Activated CD4-positive, alpha-beta memory T cell treated with anti-CD3 and anti-CD28 coated beads for 36 hours (primary cell): ENCODE measurements at regions not wholly inside any gene's neighbourhood (a gene's known extent, or its start where the extent isn't known, plus 50 kb on each side); places are given as distances from the start of the nearest gene placed in this dataset.
"Not testable (repeated sequence)": the region's sequence is repeated elsewhere in the genome, so short reads cannot be mapped to it uniquely, and the experiment has no call there.

Experiments used
- CTCF ChIA-PET: fragments of 350-600 bp; sonication (Branson Sonifier 250); formaldehyde crosslinking; loops from one replicate; lab custom pipeline; 2021; ENCODE audit warnings: antibody characterized with exemption, inconsistent platforms; lab: Charles Lee
- POLR2A ChIA-PET: fragments of 350-600 bp; sonication (Branson Sonifier 250); formaldehyde crosslinking; loops from one replicate; lab custom pipeline; 2021; ENCODE audit warnings: antibody characterized with exemption; lab: Charles Lee
- DNase-seq: peaks from one replicate; pipeline ENCODE4 v3.0.0-alpha.2; 2020
- H3K27ac Mint-ChIP-seq: one replicate; pipeline ENCODE4 v1.8.0; 2021; ENCODE audit warnings: mixed read lengths
- H3K27me3 Mint-ChIP-seq: one replicate; pipeline ENCODE4 v1.8.0; 2021; ENCODE audit warnings: mixed read lengths
- H3K36me3 Mint-ChIP-seq: one replicate; pipeline ENCODE4 v1.8.0; 2021; ENCODE audit warnings: mixed read lengths
- H3K4me1 Mint-ChIP-seq: one replicate; pipeline ENCODE4 v1.8.0; 2021; ENCODE audit warnings: low read depth, mixed read lengths
- H3K4me3 Mint-ChIP-seq: one replicate; pipeline ENCODE4 v1.8.0; 2021; ENCODE audit warnings: mild to moderate bottlenecking, mixed read lengths
- H3K9me3 Mint-ChIP-seq: one replicate; pipeline ENCODE4 v1.8.0; 2021; ENCODE audit warnings: mixed read lengths
- intact Hi-C: fragments of 100-400 bp; cut with micrococcal nuclease; formaldehyde crosslinking; loops from one replicate; pipeline ENCODE4 v1.15.1; 2023

GRCh38 chr3:152628496-152628895 lies 206.4 kb upstream of the P2RY1 start:
- no peaks in the 10 kb centered on the region for H3K9me3 Mint-ChIP-seq
- ChIA-PET POLR2A (no interaction called here), CTCF (no interaction called here)
- H3K27ac Mint-ChIP-seq: no peak overlapping the region
- H3K36me3 Mint-ChIP-seq: no peaks in the 10 kb centered on the region
- no peak overlapping the region for H3K4me3 Mint-ChIP-seq
- intact Hi-C loops: no loop called here
- no peaks in the 10 kb centered on the region for H3K27me3 Mint-ChIP-seq
- no peak for DNase-seq
- no peaks in the 10 kb centered on the region for H3K4me1 Mint-ChIP-seq

DNA sequence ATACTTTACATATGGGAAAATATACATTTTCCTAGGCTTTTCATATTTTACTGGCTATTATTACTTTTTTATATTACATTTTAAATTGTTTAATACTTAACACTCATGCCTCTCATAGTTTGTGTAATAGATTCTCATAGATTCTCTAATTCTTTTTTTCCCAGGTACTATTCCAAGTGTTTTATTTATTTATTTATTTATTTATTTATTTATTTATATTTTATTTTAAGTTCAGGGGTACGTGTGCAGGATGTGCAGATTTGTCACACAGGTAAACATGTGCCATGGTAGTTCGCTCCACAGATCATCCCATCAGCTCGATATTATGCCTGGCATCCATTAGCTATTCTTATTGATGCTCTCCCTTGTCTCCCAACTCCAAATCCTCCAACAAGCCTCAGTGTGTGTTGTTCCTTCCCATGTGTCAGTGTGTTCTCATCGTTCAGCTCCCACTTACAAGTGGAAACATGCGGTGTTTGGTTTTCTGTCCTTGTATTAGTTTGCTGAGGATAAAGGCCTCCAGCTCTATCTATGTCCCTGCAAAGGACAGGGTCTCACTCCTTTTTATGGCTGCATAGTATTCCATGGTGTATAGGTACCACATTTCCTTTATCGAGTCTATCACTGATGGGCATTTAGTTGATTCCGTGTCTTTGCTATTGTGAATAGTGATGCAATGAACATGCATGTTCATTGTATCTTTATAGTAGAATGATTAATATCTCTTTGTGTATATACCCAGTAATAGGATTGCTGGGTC lies 205.4 kb upstream of the P2RY1 start:
- no peak overlapping the region for H3K27ac Mint-ChIP-seq
- no peak for DNase-seq
- no peaks in the 10 kb centered on the region for H3K4me1 Mint-ChIP-seq
- ChIA-PET CTCF (no interaction called here), POLR2A (no interaction called here)
- H3K36me3 Mint-ChIP-seq: no peaks in the 10 kb centered on the region
- intact Hi-C loops: no loop called here
- no peak overlapping the region for H3K4me3 Mint-ChIP-seq
- no peaks in the 10 kb centered on the region for H3K9me3 Mint-ChIP-seq
- H3K27me3 Mint-ChIP-seq: no peaks in the 10 kb centered on the region

DNA sequence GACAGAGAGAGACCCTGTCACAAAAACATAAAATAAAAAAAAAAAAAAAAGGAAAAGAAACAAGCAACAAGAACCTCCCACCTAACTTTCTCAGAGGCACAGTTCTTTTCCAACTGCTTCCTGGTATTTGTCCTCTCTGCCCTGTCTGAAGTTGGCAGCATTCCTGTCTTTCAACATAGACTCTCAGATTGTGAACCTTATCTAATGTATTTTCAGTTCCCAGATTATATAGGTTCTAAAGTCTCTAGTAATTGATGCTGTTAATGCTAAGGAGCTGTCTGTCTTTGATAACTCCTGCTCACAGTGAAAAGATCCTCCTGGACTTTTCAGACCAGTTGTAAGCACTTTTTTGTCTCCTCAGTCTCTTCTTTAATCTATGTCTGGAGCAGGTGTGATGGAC lies 199.5 kb upstream of the P2RY1 start:
- ChIA-PET CTCF (no interaction called here), POLR2A (no interaction called here)
- no peak for DNase-seq
- peaks cover 13% of the 10 kb centered on the region for H3K27me3 Mint-ChIP-seq
- no peak overlapping the region for H3K27ac Mint-ChIP-seq
- H3K36me3 Mint-ChIP-seq: no peaks in the 10 kb centered on the region
- no peaks in the 10 kb centered on the region for H3K9me3 Mint-ChIP-seq
- no peaks in the 10 kb centered on the region for H3K4me1 Mint-ChIP-seq
- intact Hi-C loops: no loop called here
- no peak overlapping the region for H3K4me3 Mint-ChIP-seq

- no peak overlapping the region for H3K27ac Mint-ChIP-seq
- no peak for DNase-seq
- peaks cover 13% of the 10 kb centered on the region for H3K27me3 Mint-ChIP-seq
- H3K4me1 Mint-ChIP-seq: no peaks in the 10 kb centered on the region
- ChIA-PET CTCF (no interaction called here), POLR2A (no interaction called here)
- no peak overlapping the region for H3K4me3 Mint-ChIP-seq
- no peaks in the 10 kb centered on the region for H3K9me3 Mint-ChIP-seq
- intact Hi-C loops: no loop called here
- H3K36me3 Mint-ChIP-seq: no peaks in the 10 kb centered on the region
Measured at GRCh38 chr3:152636651-152637050, 198.3 kb upstream of the P2RY1 start.

DNA sequence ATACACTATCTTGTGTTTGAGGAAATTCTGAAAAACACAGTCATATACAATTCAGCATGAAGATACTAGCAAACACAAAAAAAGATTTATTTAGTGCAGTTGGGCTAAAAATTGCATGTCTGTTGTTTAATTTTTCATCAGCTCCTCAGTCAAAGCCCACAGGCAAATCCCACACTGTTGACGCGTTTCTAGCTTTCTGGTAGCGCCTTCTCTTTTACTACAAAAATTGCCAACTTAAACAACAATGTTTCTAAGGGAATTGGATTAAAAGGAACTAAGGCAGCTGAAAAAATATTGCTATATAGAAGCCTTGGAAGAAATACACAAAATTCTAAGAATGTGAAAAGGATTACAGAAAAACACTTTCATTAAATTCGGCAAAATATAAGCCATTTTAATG lies 196.7 kb upstream of the P2RY1 start:
- POLR2A ChIA-PET: no interaction called here
- CTCF ChIA-PET: no interaction called here
- no peaks in the 10 kb centered on the region for H3K36me3 Mint-ChIP-seq
- H3K4me3 Mint-ChIP-seq: no peak overlapping the region
- H3K27me3 Mint-ChIP-seq: peaks cover 13% of the 10 kb centered on the region
- H3K4me1 Mint-ChIP-seq: no peaks in the 10 kb centered on the region
- no peak overlapping the region for H3K27ac Mint-ChIP-seq
- intact Hi-C loops: no loop called here
- no peaks in the 10 kb centered on the region for H3K9me3 Mint-ChIP-seq
- no peak for DNase-seq

DNA sequence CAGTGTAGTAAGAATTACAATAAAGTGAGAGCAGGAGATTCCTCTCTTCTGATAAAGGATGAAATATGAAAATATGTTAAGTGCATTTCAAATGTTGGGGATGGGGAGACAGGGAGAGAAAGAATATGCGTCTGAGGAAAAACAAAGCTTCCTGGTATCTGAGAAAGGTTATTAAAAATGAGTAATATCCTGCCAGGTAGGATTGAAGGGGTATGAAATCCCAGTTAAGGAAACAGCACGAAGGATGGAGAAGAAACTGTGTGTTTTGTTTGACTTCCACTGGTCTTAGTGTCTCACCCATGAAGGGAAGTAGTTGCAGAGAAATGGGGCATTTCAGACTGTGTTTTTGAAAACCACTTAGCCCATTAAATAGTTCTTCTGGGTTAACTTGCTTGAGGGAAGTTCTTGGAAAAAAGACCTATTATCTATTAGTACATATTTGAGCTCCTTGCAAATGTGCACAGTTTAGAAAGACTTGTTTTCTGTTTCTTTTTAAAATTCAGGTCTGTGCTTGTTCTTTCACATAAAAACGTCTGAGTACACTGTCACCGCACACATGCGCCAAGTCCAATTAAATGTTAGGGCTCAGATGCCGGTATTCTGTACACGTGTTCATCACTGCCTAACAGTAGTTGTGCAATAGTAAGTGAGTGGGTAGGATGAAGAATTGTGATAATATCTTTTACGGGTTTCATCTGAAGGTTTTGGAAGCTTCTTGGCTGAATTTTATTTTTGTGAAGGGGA lies 196.1 kb upstream of the P2RY1 start:
- Mint-ChIP-seq H3K27ac (no peak overlapping the region), H3K9me3 (peaks cover 3% of the 10 kb centered on the region)
- CTCF ChIA-PET: no interaction called here

DNA sequence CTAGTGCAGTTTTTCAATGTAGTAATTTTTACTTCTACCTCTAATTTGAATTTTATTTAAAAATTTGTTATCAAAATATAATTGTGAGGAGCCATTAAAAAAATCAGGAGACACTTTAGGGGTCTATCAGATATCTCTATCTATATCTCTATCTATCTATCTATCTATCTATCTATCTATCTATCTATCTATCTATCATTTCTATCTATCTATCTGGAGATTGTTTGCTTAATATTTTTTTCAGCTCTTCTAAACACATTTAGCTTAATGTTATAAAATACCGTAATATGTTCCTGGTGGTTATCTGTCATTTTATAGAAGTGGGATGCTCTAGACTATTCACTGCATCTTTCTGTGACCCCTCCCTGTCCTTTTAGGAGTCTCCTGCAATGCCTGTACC lies 193.7 kb upstream of the P2RY1 start:
- intact Hi-C loops: no loop called here
- H3K27ac Mint-ChIP-seq: no peak overlapping the region
- CTCF ChIA-PET: no interaction called here
- H3K27me3 Mint-ChIP-seq: peaks cover 15% of the 10 kb centered on the region
- POLR2A ChIA-PET: no interaction called here
- H3K36me3 Mint-ChIP-seq: peaks cover 2% of the 10 kb centered on the region
- no peak overlapping the region for H3K4me3 Mint-ChIP-seq
- no peak for DNase-seq
- peaks cover 7% of the 10 kb centered on the region for H3K9me3 Mint-ChIP-seq
- no peaks in the 10 kb centered on the region for H3K4me1 Mint-ChIP-seq

More for the DNA sequence above, 196.1 kb upstream of the P2RY1 start:
- peaks cover 16% of the 10 kb centered on the region for H3K27me3 Mint-ChIP-seq
- POLR2A ChIA-PET: no interaction called here
- no peak for DNase-seq
- H3K4me1 Mint-ChIP-seq: no peaks in the 10 kb centered on the region
- no peak overlapping the region for H3K4me3 Mint-ChIP-seq
- intact Hi-C loops: no loop called here
- peaks cover 2% of the 10 kb centered on the region for H3K36me3 Mint-ChIP-seq

- POLR2A ChIA-PET: no interaction called here
- peaks cover 2% of the 10 kb centered on the region for H3K36me3 Mint-ChIP-seq
- CTCF ChIA-PET: no interaction called here
- H3K27me3 Mint-ChIP-seq: peaks cover 19% of the 10 kb centered on the region
- no peaks in the 10 kb centered on the region for H3K4me1 Mint-ChIP-seq
- intact Hi-C loops: no loop called here
- H3K9me3 Mint-ChIP-seq: peaks cover 7% of the 10 kb centered on the region
- H3K27ac Mint-ChIP-seq: no peak overlapping the region
- no peak for DNase-seq
- H3K4me3 Mint-ChIP-seq: no peak overlapping the region
Measured at GRCh38 chr3:152642658-152643057, 192.3 kb upstream of the P2RY1 start.

DNA sequence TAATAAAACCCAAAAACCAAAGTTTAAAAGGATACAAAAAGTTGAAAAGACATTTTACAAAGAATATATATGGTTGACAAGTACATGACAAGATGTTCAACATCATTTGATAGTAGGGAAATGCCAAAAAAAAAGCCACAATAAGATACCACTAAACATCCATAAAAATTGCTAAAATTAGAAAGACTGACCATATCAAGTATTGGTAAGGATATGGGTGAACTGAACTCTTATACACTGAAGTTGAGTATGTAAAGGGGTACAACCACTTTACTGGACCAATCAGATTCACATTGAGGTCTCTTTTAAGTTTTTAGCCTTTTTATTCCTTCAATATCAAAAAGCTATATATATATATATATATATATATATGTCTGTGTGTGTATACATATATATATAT lies 190.5 kb upstream of the P2RY1 start:
- H3K9me3 Mint-ChIP-seq: peaks cover 7% of the 10 kb centered on the region
- H3K27ac Mint-ChIP-seq: no peak overlapping the region
- no peak for DNase-seq
- peaks cover 8% of the 10 kb centered on the region for H3K27me3 Mint-ChIP-seq
- POLR2A ChIA-PET: no interaction called here
- no peak overlapping the region for H3K4me3 Mint-ChIP-seq
- peaks cover 2% of the 10 kb centered on the region for H3K36me3 Mint-ChIP-seq
- CTCF ChIA-PET: no interaction called here
- intact Hi-C loops: no loop called here
- H3K4me1 Mint-ChIP-seq: no peaks in the 10 kb centered on the region

DNA sequence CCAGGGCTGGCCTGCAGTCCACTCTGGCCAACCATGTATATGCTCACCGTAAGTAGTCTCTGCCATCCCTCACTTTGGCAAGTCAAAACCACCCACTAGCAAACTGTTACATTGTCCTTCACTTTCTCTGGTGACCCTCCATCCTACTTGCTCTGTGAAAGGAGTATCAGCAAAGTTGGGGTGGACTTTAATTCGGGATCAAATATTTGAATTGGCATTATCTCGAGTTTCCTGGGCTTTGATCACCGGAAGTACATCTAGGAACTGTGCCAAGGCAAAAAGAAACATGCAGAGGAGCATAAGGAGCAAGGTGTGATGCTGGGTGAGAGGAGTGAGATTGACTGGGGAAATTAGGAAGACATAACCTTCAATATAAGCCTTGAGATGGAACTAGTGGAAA lies 188.9 kb upstream of the P2RY1 start:
- DNase-seq: no peak
- Mint-ChIP-seq H3K27ac (no peak overlapping the region), H3K27me3 (peaks cover 8% of the 10 kb centered on the region), H3K4me1 (no peaks in the 10 kb centered on the region), H3K4me3 (no peak overlapping the region), H3K36me3 (peaks cover 2% of the 10 kb centered on the region), H3K9me3 (peaks cover 7% of the 10 kb centered on the region)
- intact Hi-C loops: no loop called here
- ChIA-PET CTCF (no interaction called here), POLR2A (no interaction called here)

- intact Hi-C loops: no loop called here
- Mint-ChIP-seq H3K4me3 (no peak overlapping the region), H3K27ac (no peak overlapping the region), H3K36me3 (no peaks in the 10 kb centered on the region), H3K27me3 (peaks cover 5% of the 10 kb centered on the region), H3K4me1 (no peaks in the 10 kb centered on the region), H3K9me3 (no peaks in the 10 kb centered on the region)
- ChIA-PET CTCF (no interaction called here), POLR2A (no interaction called here)
- no peak for DNase-seq
Measured at GRCh38 chr3:152650177-152650576, 184.8 kb upstream of the P2RY1 start.

DNA sequence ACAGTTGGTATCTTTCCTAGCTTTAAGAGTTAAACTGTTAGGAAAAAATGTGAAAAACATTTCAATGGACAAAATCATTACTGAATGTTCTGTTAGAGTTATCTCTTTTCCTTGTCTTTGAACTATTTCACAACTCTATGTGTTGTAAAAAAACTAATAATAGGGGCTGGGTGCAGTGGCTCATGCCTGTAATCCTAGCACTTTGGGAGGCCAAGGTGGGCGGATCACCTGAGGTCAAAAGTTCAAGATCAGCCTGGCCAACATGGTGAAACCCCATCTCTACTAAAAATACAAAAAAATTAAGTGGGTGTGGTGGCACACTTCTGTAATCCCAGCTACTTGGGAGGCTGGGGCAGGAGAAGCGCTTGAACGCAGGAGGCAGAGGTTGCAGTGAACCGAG lies 184.0 kb upstream of the P2RY1 start:
- H3K4me1 Mint-ChIP-seq, DNase-seq, H3K27ac Mint-ChIP-seq, H3K4me3 Mint-ChIP-seq, H3K9me3 Mint-ChIP-seq, H3K36me3 Mint-ChIP-seq, H3K27me3 Mint-ChIP-seq, intact Hi-C loops, CTCF ChIA-PET, POLR2A ChIA-PET: not testable (repeated sequence)
